COR-L47 (cell line): ENCODE measurements at regions not wholly inside any gene's neighbourhood (a gene's known extent, or its start where the extent isn't known, plus 50 kb on each side); places are given as distances from the start of the nearest gene placed in this dataset.

Source experiments
- DNase-seq: peaks from one replicate; lab custom pipeline; 2025; lab: John Stamatoyannopoulos, UW

- no peak for DNase-seq
Observed at GRCh38 chr13:112194167-112194530, 127.2 kb downstream of the SOX1 start.

- DNase-seq = no peak
Observed at GRCh38 chr13:112194579-112194978, 127.6 kb downstream of the SOX1 start.

GRCh38 chr13:112198396-112199010 lies 131.6 kb downstream of the SOX1 start:
- DNase-seq = no peak

- DNase-seq = no peak
Observed at GRCh38 chr13:112200200-112200599, 133.3 kb downstream of the SOX1 start.

- no peak for DNase-seq
Observed at GRCh38 chr13:112202266-112202665, 135.3 kb downstream of the SOX1 start.

- no peak for DNase-seq
Observed at GRCh38 chr13:112202966-112203365, 136.0 kb downstream of the SOX1 start.

GRCh38 chr13:112203614-112204013 lies 136.7 kb downstream of the SOX1 start:
- no peak for DNase-seq

- DNase-seq = no peak
Observed at GRCh38 chr13:112204346-112205327, 137.7 kb downstream of the SOX1 start.

GRCh38 chr13:112205990-112206389 lies 139.0 kb downstream of the SOX1 start:
- DNase-seq = no peak

GRCh38 chr13:112207129-112207528 lies 140.2 kb downstream of the SOX1 start:
- no peak for DNase-seq

- DNase-seq = no peak
Observed at GRCh38 chr13:112208656-112209055, 141.7 kb downstream of the SOX1 start.

- DNase-seq = no peak
Observed at GRCh38 chr13:112209266-112209665, 142.3 kb downstream of the SOX1 start.

GRCh38 chr13:112209711-112210110 lies 142.8 kb downstream of the SOX1 start:
- no peak for DNase-seq

- no peak for DNase-seq
Observed at GRCh38 chr13:112210371-112210770, 143.4 kb downstream of the SOX1 start.

GRCh38 chr13:112212533-112212932 lies 145.6 kb downstream of the SOX1 start:
- DNase-seq = no peak

- peak; percentile 97 for DNase-seq
Observed at GRCh38 chr13:112213467-112214255, 146.7 kb downstream of the SOX1 start.

GRCh38 chr13:112215871-112216270 lies 148.9 kb downstream of the SOX1 start:
- no peak for DNase-seq

- no peak for DNase-seq
Observed at GRCh38 chr13:112217431-112217830, 150.5 kb downstream of the SOX1 start.

GRCh38 chr13:112218416-112218815 lies 151.5 kb downstream of the SOX1 start:
- no peak for DNase-seq

- DNase-seq = no peak
Observed at GRCh38 chr13:112219740-112220139, 152.8 kb downstream of the SOX1 start.

- DNase-seq = no peak
Observed at GRCh38 chr13:112220296-112220875, 153.4 kb downstream of the SOX1 start.

- DNase-seq = no peak
Observed at GRCh38 chr13:112220925-112221324, 154.0 kb downstream of the SOX1 start.
